GM04504 (cell line): ENCODE measurements at regions not wholly inside any gene's neighbourhood (a gene's known extent, or its start where the extent isn't known, plus 50 kb on each side); places are given as distances from the start of the nearest gene placed in this dataset.
A peak's percentile ranks its signal among the peaks of the same experiment; 100 is the strongest.

Source experiments
- DNase-seq: peaks from one replicate; pipeline ENCODE4 v3.0.0-alpha.2; 2012; ENCODE audit warnings: low read depth

DNA sequence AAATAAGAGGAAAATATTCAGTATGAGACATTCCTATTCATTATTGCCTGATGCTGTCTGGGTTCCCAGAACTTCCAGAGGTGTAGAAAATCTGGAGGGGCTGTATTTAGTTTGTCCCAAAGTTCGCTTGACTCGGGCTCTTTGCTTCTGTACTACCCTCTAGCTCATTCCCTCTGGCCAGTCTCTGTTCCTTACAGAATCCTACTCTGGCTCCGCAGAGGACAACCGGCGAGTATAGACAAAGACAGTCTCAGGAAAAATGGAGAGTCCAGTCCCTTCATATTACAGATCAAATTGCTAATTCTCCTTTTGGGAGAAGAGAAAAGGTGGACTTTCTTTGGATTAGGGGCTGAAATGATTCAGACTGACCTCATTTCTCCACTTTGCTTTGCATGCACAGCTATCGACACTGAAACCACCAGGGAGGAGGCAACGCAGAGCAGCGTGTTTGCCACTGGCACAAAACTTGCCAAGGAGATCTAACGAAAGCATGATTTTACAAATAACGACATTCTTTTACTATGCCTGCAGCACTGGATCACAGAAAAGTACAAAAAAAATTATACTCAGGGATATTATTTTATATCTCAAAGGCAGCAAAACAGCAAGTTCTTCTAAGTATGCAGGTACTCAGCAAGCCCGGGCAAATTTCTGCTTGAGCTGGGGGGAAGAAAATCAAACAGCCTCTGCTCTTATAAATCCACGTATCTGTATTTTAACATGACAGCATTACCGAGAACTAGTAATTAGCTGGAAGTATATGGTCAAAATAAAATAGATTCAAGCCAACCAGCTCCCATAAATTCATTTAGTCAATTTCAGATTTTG lies 279.7 kb downstream of the NPR3 start:
- no peak for DNase-seq

DNA sequence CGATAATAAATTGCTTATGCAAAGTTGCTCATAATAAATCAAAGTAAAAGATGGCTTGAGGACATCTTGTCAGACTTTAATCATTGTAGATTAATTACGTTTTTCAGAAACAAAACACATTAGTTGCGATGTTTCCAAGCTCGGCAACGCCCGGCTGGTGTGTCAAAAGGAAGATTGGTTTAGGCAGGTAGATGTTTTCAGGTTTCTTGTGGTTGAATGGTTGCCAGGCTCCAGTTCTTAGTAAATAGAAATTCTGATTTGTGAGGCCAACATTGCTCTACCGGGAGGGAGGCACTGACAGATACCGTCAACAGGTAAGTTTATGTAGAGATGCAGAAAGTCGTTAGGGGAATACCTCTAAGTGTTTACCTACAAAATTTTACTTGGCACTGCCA lies 280.3 kb downstream of the NPR3 start:
- DNase-seq = no peak

DNA sequence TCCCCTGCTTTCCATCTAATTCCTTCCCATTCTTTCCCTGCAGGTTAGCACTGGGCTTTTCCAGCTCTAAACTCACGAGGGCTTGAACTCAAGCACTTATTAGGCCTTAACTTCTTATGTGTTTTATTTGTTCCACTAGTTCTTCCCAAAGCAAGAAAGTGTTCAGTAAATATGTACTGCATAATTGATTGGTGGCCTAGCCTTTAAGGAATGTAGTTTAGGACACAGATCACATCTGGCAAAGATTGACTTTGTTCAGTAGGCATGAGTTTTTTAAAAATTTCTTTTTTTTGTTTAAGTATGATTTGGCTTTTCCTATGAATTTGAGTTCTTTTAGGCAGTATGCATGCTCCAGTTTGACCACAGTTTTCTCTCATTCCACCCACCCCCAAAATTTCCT lies 285.2 kb downstream of the NPR3 start:
- DNase-seq = no peak

GRCh38 chr5:33008751-33009418 lies 297.8 kb downstream of the NPR3 start:
- no peak for DNase-seq

- peak; percentile 18 for DNase-seq
Observed at GRCh38 chr5:33010846-33011245, 299.7 kb downstream of the NPR3 start.

DNA sequence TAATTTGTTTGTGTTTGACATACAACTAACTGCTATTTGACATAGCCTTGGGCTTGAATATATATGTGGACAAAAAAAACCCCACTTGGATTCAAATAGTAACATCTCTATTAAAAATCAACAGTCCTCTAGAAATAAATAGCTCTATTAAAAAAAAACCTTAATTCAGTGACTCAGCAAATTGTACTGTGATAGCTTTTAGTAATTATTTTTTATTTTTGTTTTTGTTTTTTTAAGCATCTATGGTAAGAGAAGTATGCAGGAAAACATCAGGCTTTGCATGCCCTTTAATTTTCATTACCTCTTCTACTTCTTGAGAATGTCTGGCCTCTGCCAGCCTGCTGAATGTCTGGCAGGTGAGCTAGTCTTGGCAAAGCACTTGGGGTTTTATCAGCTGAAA lies 300.7 kb downstream of the NPR3 start:
- DNase-seq = no peak

DNA sequence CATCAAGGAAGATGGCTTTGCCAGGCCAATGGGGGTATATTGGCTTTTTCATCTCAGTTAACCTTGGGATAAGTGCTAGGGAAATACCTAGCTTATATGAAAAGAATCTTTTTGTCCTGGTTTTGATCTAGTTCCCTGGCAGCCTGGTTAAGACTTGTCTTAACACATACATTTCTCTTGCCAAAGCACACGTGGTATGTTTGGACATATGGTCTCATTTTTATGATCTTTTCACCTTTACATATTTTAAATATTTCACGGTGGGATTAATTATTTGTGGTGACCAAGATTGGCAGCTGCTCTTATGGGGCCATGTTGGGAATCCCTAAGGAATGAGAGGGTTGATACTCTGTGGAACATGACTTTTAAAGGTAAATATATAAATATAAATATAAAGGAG lies 312.5 kb downstream of the NPR3 start:
- DNase-seq = no peak

GRCh38 chr5:33032271-33033070 lies 321.4 kb downstream of the NPR3 start:
- DNase-seq = peak; percentile 42

GRCh38 chr5:33033516-33033915 lies 322.4 kb downstream of the NPR3 start:
- no peak for DNase-seq

DNA sequence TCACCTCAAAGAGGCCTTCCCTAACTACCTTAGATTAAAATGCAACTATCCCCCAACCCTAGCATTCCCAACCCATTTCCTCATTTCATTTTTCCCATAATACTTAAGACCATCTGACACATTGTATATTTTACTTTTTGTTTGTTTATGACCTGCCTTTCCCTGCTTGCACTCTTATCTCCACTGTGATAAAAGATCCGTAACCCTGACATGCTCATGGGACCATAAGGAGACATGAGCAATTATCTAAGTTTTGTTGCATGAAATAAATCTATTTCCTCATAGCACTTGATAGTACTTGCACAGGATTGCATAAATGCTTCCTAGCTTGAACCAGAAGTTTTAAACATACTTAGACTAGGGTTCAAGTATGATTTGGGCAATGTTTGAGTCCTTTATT lies 323.7 kb downstream of the NPR3 start:
- DNase-seq = no peak

GRCh38 chr5:33035851-33036527 lies 324.9 kb downstream of the NPR3 start:
- no peak for DNase-seq

GRCh38 chr5:33037076-33037475 lies 326.0 kb downstream of the NPR3 start:
- DNase-seq = no peak

GRCh38 chr5:33041586-33041985 lies 330.5 kb downstream of the NPR3 start:
- no peak for DNase-seq

DNA sequence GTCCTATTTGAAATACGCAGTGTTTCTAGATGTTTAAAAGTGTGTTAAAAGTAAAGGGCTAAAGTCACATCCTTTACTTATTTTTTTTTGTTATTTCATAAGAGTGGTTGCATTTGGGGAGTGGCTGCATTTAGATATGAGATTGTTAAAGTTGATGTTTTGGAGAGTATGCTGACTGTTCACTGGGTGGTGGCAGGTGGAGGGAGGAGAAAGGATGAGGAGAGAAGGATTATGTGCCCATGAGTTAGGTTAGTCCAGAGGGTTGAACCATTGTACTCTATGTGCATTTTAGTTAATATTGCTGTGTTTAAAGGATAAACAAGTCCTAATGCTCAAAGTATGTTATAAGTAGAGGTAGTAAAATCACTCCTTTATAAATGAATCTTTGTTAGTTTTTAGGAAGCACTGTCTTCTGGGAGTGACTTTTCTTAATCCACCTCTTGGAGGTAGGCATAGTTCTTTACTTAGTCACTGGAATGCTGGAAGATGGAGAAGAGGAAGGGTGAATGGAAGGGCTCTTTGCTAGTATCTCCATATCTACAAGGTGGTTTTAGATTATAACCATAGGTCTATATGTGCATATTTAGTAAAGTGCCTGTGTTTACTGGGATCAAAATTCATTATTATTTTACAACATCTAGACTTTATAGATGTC lies 332.3 kb downstream of the NPR3 start:
- DNase-seq = no peak

GRCh38 chr5:33046091-33046490 lies 335.0 kb downstream of the NPR3 start:
- no peak for DNase-seq

GRCh38 chr5:33048315-33048714 lies 337.2 kb downstream of the NPR3 start:
- DNase-seq = no peak

GRCh38 chr5:33049298-33049697 lies 338.2 kb downstream of the NPR3 start:
- DNase-seq = no peak

- peak; percentile 73 for DNase-seq
Observed at GRCh38 chr5:33049842-33050241, 338.7 kb downstream of the NPR3 start.

DNA sequence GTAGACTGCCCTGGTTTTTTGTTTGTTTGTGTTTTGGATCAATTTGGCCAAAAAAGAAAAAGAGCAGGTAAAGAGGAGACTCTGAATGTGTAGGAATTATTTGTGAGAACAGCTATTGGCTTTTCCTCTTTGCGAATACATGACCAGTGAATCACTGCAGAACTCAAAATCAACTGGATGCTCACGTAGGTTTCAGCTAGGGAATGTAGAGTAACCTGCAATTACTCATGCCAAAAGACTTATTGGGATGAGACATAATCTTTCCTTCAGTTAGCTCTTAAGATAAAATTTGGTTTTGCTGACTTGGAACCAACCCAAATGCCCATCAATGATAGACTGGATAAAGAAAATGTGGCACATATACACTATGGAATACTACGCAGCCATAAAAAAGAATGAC lies 348.0 kb downstream of the NPR3 start:
- no peak for DNase-seq

DNA sequence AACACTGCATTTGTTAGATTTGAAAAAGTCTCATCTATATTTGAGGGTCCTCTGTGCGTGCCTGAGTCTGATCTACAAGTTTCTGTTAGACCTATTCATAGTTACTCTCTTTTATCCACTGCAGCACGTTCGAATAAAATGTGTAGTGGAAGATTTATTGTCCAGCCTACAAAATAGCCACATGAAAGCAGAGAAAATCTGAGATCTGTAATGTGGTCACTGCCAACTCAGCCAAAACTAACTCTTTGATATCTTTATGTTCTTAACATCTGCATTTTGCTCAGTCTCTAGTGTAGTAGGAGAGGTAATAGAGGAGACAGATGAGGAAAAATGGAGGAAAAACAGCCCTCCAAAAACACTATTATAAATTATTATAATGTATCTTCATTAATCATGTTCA lies 354.0 kb downstream of the NPR3 start:
- no peak for DNase-seq

DNA sequence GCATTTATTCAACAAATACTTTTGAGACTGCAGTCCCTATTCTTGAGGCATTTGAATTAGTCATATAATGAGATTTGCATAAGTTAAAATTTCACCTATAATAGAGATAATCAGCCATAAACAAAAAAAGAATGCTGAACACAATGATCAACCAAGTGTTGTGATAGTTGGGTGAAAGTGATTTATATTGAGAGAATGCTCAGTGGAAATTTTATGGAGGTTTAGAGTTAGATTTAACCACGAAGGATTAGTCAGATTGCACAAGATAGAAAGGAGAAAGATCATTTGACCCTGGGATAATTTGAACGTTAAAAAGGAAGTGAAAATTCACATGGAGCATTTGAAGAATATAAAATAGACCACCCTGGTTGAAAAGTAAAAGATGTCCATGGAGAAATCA lies 356.2 kb downstream of the NPR3 start:
- DNase-seq = no peak

DNA sequence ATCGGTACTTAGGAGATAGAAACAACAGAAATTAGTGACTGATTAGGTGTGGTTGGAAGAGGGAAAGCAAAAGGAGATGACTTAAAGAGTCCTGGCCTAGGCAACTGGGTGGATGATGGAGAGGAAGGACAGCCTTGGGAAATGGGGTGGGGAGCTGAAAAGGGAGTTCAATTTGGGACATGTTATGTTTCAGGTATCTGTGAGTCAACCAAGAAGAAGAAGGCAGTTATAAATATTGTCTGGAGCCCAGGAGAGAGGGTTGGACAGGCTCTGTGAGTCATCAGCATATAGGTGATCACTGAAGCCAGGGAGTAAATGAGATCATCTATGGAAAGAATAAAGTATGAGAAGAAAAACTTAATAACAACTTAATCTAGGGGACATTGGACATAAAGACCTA lies 357.7 kb downstream of the NPR3 start:
- no peak for DNase-seq
